ENCODE measurements at regions not wholly inside any gene's neighbourhood (a gene's known extent, or its start where the extent isn't known, plus 50 kb on each side); places are given as distances from the start of the nearest gene placed in this dataset.

- Histone ChIP-seq H3K27me3 (no peaks in the 10 kb centered on the region), H3K9me3 (no peaks in the 10 kb centered on the region), H3K27ac (no peak overlapping the region), H3K4me3 (no peak overlapping the region), H3K36me3 (ENCODE audit: low read depth, missing control alignments) (no peaks in the 10 kb centered on the region), H3K4me1 (no peaks in the 10 kb centered on the region)
- 84 to 88% methylated on average over 3 of the region's 3 CpGs for WGBS, 2 donors
- TF ChIP-seq CTCF (IDR thresholded peaks at IDR 0.05) = no peak
- no peak for TF ChIP-seq POLR2A (IDR thresholded peaks at IDR 0.05)
- DNase-seq = no peak
- intact Hi-C loops (cut with DNase I; ENCODE audit: low total_unique reads) = no loop called here
These were observed 258.5 kb upstream of the PROK2 start for GRCh38 chr3:72043204-72044133.

GRCh38 chr3:72042397-72043203 lies 257.7 kb upstream of the PROK2 start:
- no peak for DNase-seq
- Histone ChIP-seq H3K36me3 (ENCODE audit: low read depth, missing control alignments) (no peaks in the 10 kb centered on the region), H3K27ac (no peak overlapping the region), H3K4me3 (no peak overlapping the region), H3K9me3 (no peaks in the 10 kb centered on the region), H3K27me3 (no peaks in the 10 kb centered on the region), H3K4me1 (no peaks in the 10 kb centered on the region)
- TF ChIP-seq POLR2A (IDR thresholded peaks at IDR 0.05) = no peak
- TF ChIP-seq CTCF (IDR thresholded peaks at IDR 0.05) = no peak
- intact Hi-C loops (cut with DNase I; ENCODE audit: low total_unique reads) = no loop called here
- WGBS, 2 donors = 89 to 96% methylated on average over 7 of the region's 7 CpGs

- DNase-seq = peak; percentile 68
- Histone ChIP-seq H3K27me3 (no peaks in the 10 kb centered on the region), H3K4me3 (no peak overlapping the region), H3K27ac (no peak overlapping the region), H3K4me1 (no peaks in the 10 kb centered on the region), H3K9me3 (no peaks in the 10 kb centered on the region), H3K36me3 (ENCODE audit: low read depth, missing control alignments) (no peaks in the 10 kb centered on the region)
- WGBS, 2 donors = 19 to 60% methylated on average over 1 to 3 of the region's 3 CpGs
- intact Hi-C loops (cut with DNase I; ENCODE audit: low total_unique reads) = no loop called here
- no peak for TF ChIP-seq CTCF (IDR thresholded peaks at IDR 0.05)
- TF ChIP-seq POLR2A (IDR thresholded peaks at IDR 0.05) = no peak
These were observed 256.6 kb upstream of the PROK2 start for GRCh38 chr3:72041511-72041910.

- Histone ChIP-seq H3K27ac (no peak overlapping the region), H3K27me3 (no peaks in the 10 kb centered on the region), H3K4me3 (no peak overlapping the region), H3K36me3 (ENCODE audit: low read depth, missing control alignments) (no peaks in the 10 kb centered on the region), H3K4me1 (no peaks in the 10 kb centered on the region), H3K9me3 (no peaks in the 10 kb centered on the region)
- intact Hi-C loops (cut with DNase I; ENCODE audit: low total_unique reads) = no loop called here
- no peak for DNase-seq
- WGBS, 2 donors = 60 to 79% methylated on average over 4 of the region's 4 CpGs
- no peak for TF ChIP-seq CTCF (IDR thresholded peaks at IDR 0.05)
- no peak for TF ChIP-seq POLR2A (IDR thresholded peaks at IDR 0.05)
These were observed 256.1 kb upstream of the PROK2 start for GRCh38 chr3:72041076-72041475.

Measured in testis (tissue), 2 donors.